HG02981 (cell line): ENCODE measurements at regions not wholly inside any gene's neighbourhood (a gene's known extent, or its start where the extent isn't known, plus 50 kb on each side); places are given as distances from the start of the nearest gene placed in this dataset.
"Not testable (repeated sequence)": the region's sequence is repeated elsewhere in the genome, so short reads cannot be mapped to it uniquely, and the experiment has no call there.

Source experiments
- ATAC-seq: cut with Tn5 transposase; IDR thresholded peaks from one replicate; pipeline ENCODE4 v1.9.1; 2021; ENCODE audit warnings: mild to moderate bottlenecking, moderate library complexity; ENCODE audit not compliant: unreplicated experiment

DNA sequence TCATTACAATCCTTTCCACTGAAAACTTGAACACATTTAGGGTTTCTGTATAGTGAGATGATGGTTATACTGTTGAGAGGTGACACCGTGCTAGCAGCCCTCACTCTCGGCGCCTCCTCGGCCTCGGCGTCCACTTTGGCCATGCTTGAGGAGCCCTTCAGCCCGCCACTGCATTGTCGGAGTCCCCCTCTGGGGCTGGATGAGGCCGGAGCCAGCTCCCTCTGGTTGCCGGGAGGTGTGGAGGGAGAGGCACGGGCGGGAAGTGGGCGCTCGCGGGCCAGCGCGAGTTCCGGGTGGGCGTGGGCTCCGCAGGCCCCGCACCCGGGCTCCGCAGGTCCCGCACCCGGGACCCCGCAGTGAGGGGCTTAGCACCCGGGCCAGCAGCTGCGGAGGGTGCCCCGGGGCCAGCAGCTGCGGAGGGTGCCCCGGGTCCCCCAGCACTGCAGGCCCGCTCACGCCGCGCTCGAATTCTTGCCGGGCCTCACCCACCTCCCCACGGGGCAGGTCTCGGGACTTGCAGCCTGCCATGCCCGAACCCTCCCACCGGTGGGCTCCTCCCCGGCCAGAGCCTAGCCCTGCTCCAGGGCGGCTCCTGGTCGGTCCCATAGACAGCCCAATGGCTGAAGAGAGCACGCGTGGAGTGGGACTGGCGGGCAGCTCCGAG, 145.9 kb upstream of the ZNF608 start:
- no peak for ATAC-seq

DNA sequence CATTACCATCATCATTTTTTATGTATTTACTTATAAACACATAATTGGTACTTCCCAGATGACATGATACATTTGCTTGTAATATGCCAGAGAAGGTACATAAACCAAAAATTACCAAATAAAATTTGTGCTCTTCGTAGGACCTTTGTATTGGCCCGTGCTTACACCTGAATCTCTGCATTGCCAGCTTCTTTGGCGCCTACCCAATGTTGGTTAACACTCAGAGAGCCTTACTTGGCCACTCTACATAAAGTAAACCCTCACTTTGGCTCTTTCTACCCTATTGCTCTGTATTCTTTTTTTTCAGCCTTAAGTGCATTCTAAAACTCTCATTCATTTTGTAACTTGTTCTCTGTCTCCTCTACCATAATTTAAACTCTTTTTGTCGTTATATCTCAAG, 148.1 kb upstream of the ZNF608 start:
- no peak for ATAC-seq

DNA sequence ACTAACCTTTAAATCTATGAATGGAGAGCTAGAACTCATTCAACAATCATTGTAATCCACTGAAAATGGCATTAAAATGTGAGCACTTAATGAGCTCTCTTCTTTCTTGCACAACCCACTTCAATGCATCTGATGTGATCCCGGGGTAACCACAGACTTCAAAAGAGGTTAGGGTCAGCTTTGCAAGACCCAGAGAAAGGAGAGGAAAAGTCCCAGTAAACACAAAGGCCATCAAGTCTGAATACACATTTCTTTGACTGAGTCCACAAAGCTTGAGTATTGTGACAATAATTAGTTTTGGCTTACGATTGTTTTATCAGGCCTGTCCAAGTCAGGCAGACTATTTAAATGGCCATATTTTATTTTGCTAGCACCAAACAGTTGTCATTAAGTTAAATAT, 148.8 kb upstream of the ZNF608 start:
- ATAC-seq = no peak

DNA sequence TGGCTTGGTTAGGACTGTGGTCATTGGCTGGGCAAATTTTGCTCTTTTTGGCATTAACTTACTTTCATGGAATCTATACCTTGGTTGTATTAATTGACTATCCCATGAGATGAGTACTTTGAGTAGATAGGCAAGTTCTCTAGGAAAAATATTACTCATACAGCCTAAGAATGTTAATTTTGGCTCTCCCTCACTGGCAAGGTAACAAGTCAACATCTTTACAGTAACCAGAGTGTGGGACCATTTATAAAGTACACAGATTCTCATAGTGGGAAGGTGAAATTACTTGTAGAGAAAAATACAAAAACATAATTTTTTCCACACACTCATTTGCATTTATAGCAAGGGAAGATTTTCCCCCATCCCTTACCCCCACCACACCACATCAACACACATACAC, 154.6 kb upstream of the ZNF608 start:
- no peak for ATAC-seq

DNA sequence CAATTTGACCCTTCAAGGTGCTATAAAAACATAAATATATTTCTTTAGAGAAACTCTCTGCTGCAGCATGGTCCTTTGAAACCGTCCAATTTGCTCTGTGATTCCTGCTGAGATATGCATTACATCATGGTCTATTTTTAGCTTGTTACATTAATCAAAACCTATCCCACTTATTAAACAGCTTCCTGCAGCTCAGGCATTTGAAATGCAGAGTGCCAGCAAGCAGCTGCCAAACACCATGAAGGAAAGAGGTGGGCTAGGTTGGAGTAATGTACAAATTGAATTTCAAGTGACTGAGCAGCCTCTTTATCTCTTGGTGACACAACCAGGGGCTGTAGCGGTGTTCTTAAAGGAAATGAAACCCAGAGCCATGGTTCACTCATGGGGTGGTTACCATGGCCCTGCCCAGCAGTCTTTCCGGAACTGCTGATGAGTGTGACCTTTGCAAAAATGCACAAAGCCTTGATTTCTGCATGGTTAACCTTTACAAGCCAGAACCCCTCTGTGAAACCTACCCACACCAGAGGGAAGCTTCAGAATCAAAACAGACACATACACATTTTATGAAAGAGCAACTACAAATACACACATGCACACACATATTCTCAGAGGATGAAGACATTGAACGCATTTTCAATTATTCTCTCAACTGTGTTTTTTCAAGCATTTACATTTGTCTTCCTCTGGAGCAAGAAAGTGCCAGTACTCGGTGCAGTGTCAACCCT, 155.8 kb upstream of the ZNF608 start:
- ATAC-seq = peak; percentile 99

DNA sequence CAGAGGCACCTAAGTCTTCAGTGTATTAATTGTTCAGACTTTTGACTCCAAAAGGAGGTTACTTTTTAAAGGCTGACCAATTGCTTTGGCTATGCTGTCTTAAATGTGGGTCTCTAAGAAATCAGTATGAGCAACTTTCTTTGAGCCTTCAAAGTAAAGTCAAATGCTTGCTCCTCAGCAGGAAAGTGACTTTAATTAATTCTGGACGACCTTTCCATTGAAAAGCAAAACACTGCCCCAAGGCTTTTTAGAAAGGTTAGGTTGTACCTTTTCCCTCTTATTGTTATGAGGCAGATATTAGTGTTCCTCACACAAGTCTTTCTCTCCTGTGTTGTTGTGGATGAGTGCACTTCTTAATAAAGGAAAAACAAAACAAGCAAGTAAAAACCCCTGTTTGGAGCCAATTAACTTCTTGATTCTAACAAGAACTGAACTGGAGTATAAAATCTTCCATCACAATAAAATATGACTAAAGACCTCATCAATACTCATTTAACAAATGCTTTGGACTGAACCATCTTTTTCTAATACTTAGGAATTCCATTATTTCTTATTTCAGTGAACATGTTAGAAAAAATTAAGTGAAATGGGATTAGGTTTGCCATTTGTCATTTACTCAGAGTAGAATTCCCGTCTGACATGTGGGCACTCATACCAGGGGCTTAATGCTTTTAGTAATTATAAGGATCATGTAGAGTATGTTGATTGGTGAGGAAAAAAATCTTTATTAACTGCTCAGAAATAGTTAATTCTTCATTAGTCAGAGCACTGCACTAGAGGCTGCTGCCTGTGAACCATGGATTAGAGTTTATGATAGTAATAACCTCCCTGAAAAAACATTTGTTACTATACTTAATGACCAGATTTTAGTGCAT, 159.1 kb upstream of the ZNF608 start:
- no peak for ATAC-seq

DNA sequence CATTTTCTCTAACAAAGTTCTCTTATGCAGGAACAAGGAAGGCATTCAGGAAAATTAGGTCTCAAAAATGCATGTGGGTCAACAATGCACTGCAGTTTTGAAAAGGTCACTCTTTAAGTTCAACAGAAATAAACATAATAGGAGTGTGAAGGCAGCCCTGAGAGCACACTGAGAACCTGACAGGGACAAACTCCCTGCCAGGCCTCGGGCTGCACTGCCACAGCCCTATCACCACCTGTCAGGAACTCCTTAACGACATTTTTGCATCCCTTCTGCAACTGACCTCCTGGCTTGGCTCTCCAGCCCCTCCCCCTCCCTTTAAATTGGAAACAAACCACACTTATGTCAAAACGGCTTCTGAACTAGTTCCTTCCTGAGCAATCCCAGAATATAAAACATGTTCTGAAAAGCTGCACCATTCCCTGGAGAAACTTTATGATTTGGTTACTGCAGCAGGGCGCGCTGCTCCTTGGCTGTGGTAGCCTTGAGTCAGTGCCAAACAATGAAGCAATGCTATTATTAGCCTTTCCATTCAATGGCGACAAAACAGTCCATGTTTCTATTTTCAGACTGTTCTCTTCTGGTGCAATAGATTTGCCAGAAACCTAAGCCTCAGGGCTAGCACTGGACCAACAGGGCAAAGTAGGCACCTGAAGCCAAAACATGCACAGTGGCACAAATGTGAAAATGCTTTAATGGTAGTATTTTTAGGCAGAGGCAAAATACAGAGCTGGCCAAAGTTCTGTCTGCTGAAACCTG, 160.1 kb upstream of the ZNF608 start:
- no peak for ATAC-seq

DNA sequence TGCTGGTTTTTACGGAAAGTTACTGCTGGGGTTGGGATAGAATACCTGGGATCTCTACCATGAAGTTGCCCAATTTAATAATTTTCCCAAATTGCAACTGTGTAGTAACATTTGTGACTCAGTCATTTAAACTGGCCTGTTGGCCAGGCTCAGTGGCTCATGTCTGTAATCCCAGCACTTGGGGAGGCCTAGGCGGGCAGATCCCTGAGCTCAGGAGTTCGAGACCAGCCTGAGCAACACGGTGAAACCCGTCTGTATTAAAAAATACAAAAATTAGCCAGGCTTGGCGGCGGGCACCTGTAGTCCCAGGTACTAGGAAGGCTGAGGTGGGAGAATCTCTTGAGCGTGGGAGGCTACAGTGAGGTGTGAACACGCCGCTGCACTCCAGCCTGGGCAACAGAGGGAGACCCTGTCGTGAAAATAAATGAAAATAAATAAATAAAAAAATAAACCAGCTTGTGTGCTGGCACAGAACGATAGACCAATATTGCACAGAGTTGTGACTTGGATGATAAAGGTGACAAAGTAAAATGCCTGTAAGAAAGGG, 160.7 kb upstream of the ZNF608 start:
- no peak for ATAC-seq

DNA sequence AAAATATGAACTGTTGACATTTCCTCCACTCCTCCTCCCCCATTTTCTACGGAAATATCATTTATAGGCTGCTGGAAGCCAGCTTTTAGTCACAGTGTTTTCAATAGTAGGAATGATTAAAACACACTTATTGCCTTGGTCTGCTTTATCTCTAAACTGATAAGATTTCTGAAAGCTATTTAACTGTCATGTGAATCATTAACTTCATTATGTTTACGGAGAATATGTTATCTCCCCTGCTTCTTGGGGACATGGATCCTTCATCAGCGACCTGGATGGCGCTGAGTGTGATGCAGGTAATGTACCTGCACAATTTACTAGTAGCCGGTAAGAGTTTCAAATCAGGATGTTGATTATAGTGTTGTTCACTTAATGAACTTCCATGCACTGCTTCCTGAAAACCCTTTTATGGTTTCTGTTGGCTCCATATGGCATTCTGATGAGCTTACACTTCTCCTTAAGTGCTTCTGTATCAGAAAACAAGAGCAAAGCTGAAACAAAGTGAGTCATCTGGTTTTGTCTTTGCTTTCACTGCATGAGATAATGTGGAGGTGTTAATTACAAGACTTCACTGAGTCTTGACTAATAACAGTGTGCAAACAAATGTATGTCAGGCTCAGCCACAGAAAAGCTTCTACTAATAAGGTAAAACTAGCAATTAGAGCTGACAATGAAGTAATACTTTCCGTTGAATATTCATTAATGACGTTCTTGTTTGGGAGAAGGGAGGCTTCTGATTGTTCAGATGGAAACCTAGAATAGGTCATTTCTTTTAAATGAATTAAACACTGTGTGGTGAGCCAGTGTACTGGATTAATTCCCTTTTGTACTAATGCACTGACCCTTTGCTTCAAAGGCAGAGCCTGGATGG, 162.4 kb upstream of the ZNF608 start:
- ATAC-seq = peak; percentile 79

DNA sequence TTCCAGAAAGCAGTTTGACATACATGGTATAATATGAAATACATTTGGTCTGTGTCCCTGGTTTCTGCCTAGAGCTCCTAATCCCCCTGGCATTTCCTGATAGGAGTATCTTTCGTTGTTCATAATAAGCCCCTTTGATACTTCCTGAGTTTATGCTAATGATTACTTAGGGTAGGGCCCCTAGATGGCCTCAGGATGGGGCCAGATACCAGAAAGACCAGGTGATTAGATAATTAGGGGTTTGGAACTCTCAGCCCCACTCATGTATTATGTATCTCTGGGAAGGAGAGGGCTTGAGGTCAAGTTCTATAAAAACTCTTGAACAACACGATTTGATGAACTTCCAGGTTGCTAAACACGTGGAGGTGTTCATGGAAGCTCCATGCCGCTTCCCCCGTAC, 163.3 kb upstream of the ZNF608 start:
- ATAC-seq = no peak

DNA sequence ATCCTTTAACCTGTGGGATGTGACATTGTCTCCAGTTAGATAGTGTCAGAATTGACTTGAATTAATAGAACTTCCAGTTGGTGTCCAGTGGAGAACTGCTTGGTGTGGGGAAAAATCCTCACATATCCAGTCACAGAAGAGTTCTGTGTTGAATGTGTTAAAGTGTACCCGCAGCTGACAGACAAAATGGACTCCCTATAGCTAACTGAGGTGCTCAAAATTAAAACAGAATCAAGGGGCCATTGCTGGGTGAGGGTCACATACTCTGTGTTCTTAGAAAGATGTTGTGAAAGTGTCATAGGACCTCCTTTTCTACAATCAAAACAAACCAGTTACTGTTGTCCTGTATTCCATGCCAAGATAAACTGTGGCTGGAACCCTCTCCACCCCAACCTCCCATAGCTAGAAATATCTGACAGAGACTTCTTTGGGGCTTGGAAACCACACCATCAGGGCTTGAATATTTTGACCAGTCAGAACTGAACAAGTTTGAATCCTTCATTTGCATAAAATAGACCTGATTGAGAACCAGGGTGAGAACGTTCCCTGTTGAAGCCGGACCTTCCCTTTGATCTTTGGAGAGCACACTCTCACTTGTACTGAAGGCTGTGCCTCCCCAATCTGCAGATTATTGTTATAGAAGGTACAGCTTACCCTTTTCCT, 164.0 kb upstream of the ZNF608 start:
- peak; percentile 62 for ATAC-seq

DNA sequence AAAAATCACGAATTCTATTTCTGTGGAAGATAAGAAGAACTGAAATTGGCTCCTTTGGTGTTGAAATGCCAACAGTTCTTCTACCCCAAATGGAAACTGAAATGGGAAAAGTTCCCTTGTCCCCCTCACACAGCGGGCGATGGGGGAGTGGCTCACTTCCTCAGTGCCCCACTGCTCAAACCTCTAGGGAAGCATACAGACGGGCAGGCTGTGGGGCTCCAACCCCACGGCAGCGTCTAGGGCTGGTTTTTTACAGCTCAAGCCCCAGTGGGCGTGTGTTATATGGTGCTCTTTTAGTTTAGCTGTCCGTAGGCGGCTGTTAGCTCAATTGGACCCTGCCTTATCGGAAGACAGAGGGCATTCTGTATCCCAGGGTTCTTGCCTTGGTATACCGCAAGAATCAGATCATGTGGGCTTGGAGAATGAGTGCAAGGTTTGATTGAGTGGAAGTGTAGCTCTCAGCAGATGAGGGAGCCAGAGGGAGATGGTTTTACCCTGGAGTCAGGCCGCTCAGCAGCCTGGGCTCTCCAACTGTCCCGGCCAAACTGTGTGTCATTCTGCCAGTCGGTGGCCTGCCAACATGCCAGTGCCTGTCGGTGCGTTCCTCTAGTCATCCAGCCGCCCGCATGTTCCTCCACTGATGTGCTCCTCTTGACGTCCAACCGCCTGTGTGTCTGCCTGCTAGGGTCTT, 166.3 kb upstream of the ZNF608 start:
- ATAC-seq = no peak

DNA sequence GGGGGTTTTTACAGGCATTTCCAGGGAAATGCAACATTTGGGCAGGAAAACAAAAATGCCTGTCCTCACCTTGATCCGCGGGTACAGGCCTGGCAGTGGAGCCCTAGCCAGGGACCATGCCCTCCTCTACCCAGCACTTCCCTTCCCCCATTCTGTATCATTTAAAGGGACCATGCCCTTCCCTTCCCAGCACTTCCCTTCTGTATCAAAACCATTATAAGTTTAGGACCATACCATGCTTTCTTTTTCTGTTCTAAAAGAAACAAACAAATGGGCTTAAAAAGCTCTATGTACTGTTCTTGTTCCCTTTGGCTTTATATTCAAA, 166.9 kb upstream of the ZNF608 start:
- ATAC-seq = no peak

DNA sequence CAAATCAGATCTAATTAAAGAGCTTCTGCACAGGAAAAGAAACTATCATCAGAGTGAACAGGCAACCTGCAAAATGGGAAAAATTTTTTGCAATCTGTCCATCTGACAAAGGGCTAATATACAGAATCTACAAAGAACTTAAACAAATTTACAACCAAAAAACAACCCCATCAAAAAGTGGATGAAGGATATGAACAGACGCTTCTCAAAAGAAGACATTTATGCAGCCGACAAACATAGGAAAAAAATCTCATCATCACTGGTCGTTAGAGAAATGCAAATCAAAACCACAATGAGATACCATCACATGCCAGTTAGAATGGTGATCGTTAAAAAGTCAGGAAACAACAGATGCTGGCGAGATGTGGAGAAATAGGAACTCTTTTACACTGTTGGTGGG, 169.9 kb upstream of the ZNF608 start:
- ATAC-seq = not testable (repeated sequence)

DNA sequence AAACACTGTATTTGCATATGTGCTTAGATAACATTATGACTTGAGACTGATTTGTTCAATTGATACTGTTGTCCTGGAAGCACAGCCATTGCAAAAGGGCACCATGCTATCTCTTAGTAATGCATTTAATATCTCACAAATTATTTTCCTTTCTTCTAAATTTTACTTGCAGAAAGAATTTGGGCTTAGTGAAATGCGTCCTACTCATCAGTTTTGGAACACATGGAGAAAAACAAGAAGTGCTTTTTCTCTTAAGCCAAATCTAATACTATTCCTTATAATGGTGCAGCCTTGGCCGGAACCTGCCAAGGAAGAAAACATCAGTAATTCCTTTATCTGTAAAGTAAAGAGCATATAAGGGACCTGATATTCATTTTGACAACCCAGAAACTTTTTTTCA, 172.2 kb upstream of the ZNF608 start:
- ATAC-seq = no peak

DNA sequence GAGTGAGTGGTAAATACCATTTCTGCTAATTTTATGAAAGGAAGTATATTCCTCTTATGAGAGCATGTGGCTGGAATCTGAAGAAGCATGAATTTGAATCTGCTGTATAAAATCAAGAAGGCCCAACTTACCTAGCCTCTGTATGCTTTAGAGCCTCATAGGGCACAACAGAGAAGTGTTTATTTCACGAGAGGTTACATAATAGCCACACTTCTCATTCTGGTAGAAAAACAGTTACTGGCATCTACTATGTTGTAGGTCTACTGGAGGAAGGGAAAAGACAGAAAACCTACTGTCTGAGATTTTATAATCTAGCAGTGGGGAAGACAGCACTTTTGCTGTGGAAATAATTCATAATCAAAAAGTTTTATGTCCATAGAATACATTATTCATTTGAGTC, 172.6 kb upstream of the ZNF608 start:
- no peak for ATAC-seq

DNA sequence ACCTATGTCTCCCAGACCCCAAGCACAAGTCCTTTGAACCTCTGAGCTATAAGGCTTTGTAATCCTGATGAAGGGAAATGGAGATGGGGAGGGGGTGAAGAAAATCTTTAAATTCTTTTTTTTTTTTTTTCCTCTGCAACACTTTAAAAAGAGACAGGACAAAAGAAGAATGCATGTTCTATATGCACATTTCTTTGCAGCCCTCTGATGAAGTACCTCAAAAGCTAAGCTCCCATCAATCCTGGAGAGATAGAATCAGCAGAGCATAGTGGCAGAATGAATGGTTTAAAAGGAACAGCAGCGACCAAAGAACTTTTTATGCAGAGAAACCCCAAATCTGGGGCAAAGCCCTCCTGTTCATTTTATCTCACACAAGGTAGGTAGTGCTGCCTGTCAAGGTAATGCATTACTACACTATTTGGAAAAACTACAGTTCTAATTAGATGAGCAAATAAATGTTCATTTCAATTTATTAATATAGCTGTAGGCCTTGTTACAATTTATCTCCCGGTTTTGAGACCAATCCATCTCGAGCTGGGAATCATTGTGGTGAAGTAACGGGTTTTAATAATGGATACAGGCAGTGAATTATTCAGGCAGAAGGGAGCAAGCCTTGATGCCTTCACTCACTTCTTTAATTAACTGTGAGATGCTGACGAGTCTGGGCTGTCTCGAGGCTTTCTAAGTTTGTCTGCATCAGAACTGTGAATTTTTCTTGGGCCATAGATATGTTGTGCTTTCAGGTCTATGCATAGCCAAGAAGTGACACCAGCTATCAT, 173.5 kb upstream of the ZNF608 start:
- ATAC-seq = no peak
